HG03095 (cell line): ENCODE measurements at regions not wholly inside any gene's neighbourhood (a gene's known extent, or its start where the extent isn't known, plus 50 kb on each side); places are given as distances from the start of the nearest gene placed in this dataset.
"Not testable (repeated sequence)": the region's sequence is repeated elsewhere in the genome, so short reads cannot be mapped to it uniquely, and the experiment has no call there.

ENCODE experiments used
- ATAC-seq: cut with Tn5 transposase; IDR thresholded peaks from one replicate; pipeline ENCODE4 v1.9.1; 2021; ENCODE audit warnings: moderate library complexity; ENCODE audit not compliant: unreplicated experiment

GRCh38 chr1:60826320-60827094, 255.9 kb upstream of the NFIA start:
- no peak for ATAC-seq

- no peak for ATAC-seq
Measured at GRCh38 chr1:60825593-60825992, 256.8 kb upstream of the NFIA start.

GRCh38 chr1:60823151-60823550, 259.2 kb upstream of the NFIA start:
- ATAC-seq = no peak

- ATAC-seq = no peak
Measured at GRCh38 chr1:60822252-60822651, 260.1 kb upstream of the NFIA start.

- no peak for ATAC-seq
Measured at GRCh38 chr1:60821156-60821555, 261.2 kb upstream of the NFIA start.

GRCh38 chr1:60818969-60819701, 263.2 kb upstream of the NFIA start:
- ATAC-seq = no peak

- ATAC-seq = no peak
Measured at GRCh38 chr1:60813071-60813470, 269.3 kb upstream of the NFIA start.

- ATAC-seq = no peak
Measured at GRCh38 chr1:60809204-60809980, 273.0 kb upstream of the NFIA start.

- no peak for ATAC-seq
Measured at GRCh38 chr1:60808676-60809075, 273.7 kb upstream of the NFIA start.

GRCh38 chr1:60802884-60803283, 279.5 kb upstream of the NFIA start:
- no peak for ATAC-seq

- no peak for ATAC-seq
Measured at GRCh38 chr1:60797351-60797750, 285.0 kb upstream of the NFIA start.

GRCh38 chr1:60791226-60791625, 291.1 kb upstream of the NFIA start:
- ATAC-seq = no peak

GRCh38 chr1:60773099-60773498, 309.3 kb upstream of the NFIA start:
- not testable (repeated sequence) for ATAC-seq

- ATAC-seq = no peak
Measured at GRCh38 chr1:60769082-60769481, 313.3 kb upstream of the NFIA start.

GRCh38 chr1:60765204-60765603, 317.2 kb upstream of the NFIA start:
- ATAC-seq = no peak

GRCh38 chr1:60764489-60764888, 317.9 kb upstream of the NFIA start:
- ATAC-seq = no peak

- no peak for ATAC-seq
Measured at GRCh38 chr1:60763741-60764140, 318.6 kb upstream of the NFIA start.

GRCh38 chr1:60762911-60763310, 319.4 kb upstream of the NFIA start:
- no peak for ATAC-seq

- ATAC-seq = no peak
Measured at GRCh38 chr1:60762176-60762575, 320.2 kb upstream of the NFIA start.

- no peak for ATAC-seq
Measured at GRCh38 chr1:60759291-60759690, 323.1 kb upstream of the NFIA start.

- ATAC-seq = no peak
Measured at GRCh38 chr1:60757485-60757884, 324.9 kb upstream of the NFIA start.
